Endothelial cell of umbilical vein (primary cell): ENCODE measurements at regions not wholly inside any gene's neighbourhood (a gene's known extent, or its start where the extent isn't known, plus 50 kb on each side); places are given as distances from the start of the nearest gene placed in this dataset.

Source experiments
- EZH2 ChIP-seq: IDR thresholded peaks from 2 replicates; pipeline ENCODE4 v1.6.1; 2012; ENCODE audit warnings: borderline replicate concordance, low read depth, mild to moderate bottlenecking, moderate library complexity, low read length, inconsistent platforms; ENCODE audit not compliant: severe bottlenecking
- MYC ChIP-seq: IDR thresholded peaks from one replicate; pipeline ENCODE4 v1.6.1; 2011; ENCODE audit warnings: mild to moderate bottlenecking, low read depth, low read length
- POLR2A ChIP-seq: IDR thresholded peaks from 2 replicates; pipeline ENCODE4 v1.6.1; 2012; ENCODE audit warnings: low read depth, mild to moderate bottlenecking, control low read depth, low read length
- POLR2AphosphoS5 ChIP-seq: IDR thresholded peaks from 2 replicates; pipeline ENCODE4 v1.6.1; 2012; ENCODE audit warnings: low read depth, mild to moderate bottlenecking, control low read depth, low read length, moderate library complexity; ENCODE audit not compliant: insufficient read depth
- TF ChIP-seq, protein P1 (sequence below), 2 donors: IDR thresholded peaks; 1 replicate in 1 of 2; 2 replicates in 1 of 2; pipeline ENCODE4 v1.5.1; 2011; ENCODE audit warnings: low read length in 2 of 2, mild to moderate bottlenecking in 2 of 2, moderate library complexity in 2 of 2, control low read depth in 1 of 2, inconsistent platforms in 1 of 2, low read depth in 1 of 2; ENCODE audit not compliant: insufficient read depth in 1 of 2; ENCODE audit errors: extremely low read depth in 1 of 2
- TF ChIP-seq, protein P2 (sequence below): IDR thresholded peaks from 2 replicates; pipeline ENCODE4 v1.6.1; 2011; ENCODE audit not compliant: insufficient read depth, insufficient read length

DNA sequence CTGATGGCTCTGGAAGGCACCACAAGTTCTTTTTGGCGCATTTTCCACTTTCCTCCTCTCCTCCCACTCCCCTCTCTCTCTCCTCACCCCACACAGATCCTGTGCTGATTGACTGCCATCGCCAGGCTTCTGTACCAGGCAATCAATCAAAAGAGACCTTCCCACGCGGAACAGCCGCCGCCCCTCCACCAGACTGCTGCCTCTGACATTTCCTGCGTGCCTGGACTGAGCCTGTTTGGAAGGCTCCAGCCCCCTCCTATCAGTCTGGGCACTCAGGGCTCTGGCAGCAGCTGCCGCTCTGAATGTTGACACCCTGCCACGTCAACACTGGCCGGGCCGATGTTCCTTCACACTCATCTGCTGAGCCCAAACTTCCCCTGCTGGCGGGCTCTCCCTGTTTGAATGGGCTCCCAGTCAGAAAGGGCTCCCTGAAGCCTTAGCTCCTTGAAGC lies 467.7 kb downstream of the EPHA4 start:
- TF ChIP-seq POLR2A, result no peak
- TF ChIP-seq POLR2AphosphoS5, result no peak
- TF ChIP-seq, protein P1, sequence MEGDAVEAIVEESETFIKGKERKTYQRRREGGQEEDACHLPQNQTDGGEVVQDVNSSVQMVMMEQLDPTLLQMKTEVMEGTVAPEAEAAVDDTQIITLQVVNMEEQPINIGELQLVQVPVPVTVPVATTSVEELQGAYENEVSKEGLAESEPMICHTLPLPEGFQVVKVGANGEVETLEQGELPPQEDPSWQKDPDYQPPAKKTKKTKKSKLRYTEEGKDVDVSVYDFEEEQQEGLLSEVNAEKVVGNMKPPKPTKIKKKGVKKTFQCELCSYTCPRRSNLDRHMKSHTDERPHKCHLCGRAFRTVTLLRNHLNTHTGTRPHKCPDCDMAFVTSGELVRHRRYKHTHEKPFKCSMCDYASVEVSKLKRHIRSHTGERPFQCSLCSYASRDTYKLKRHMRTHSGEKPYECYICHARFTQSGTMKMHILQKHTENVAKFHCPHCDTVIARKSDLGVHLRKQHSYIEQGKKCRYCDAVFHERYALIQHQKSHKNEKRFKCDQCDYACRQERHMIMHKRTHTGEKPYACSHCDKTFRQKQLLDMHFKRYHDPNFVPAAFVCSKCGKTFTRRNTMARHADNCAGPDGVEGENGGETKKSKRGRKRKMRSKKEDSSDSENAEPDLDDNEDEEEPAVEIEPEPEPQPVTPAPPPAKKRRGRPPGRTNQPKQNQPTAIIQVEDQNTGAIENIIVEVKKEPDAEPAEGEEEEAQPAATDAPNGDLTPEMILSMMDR (IDR thresholded peaks at IDR 0.05; ENCODE audit: extremely low read depth in 1 of 2, insufficient read depth in 1 of 2, low read depth in 1 of 2, low read length in 2 of 2), result peak in 1 of 2 donors; percentile 26
- TF ChIP-seq, protein P2, sequence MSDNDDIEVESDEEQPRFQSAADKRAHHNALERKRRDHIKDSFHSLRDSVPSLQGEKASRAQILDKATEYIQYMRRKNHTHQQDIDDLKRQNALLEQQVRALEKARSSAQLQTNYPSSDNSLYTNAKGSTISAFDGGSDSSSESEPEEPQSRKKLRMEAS, result no peak
- no peak for TF ChIP-seq EZH2
- no peak for TF ChIP-seq MYC
